ENCODE measurements at regions not wholly inside any gene's neighbourhood (a gene's known extent, or its start where the extent isn't known, plus 50 kb on each side); places are given as distances from the start of the nearest gene placed in this dataset.

GRCh38 chr15:77796046-77796729 is 163.5 kb upstream of the LINGO1 start:
- Histone ChIP-seq H3K4me1 (ENCODE audit: insufficient read depth, low read length) (no peaks in the 10 kb centered on the region; the same call in 1 of the 2 replicates), H3K36me3 (ENCODE audit: insufficient read depth, low read length) (no peaks in the 10 kb centered on the region), H3K9me3 (ENCODE audit: control insufficient read depth, insufficient read depth, low read length) (no peaks in the 10 kb centered on the region), H3K9ac (ENCODE audit: low read depth, low read length) (no peak overlapping the region)

DNA sequence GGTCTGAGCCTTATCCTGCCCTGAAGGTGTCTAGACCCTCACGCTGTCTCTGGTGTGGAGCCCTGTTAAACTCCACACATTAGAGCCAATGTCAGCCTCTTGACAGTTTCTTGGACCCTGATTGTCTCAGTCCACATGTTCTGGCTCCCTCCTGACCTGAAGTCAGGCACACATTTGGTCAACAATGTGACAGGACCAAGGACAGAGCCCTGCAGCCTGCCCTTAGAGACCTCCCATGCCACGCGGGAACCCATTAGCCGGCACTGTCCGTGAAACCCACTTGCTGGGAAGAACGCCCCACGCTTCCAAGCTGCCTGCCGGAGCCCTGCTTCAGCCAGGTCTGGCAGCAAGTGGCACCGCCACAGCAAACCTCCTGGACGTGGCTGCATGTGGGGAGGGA is 162.7 kb upstream of the LINGO1 start:
- Histone ChIP-seq H3K9ac (ENCODE audit: low read depth, low read length) (no peak overlapping the region), H3K36me3 (ENCODE audit: insufficient read depth, low read length) (no peaks in the 10 kb centered on the region), H3K9me3 (ENCODE audit: control insufficient read depth, insufficient read depth, low read length) (no peaks in the 10 kb centered on the region), H3K4me1 (ENCODE audit: insufficient read depth, low read length) (no peaks in the 10 kb centered on the region; the same call in 1 of the 2 replicates)

DNA sequence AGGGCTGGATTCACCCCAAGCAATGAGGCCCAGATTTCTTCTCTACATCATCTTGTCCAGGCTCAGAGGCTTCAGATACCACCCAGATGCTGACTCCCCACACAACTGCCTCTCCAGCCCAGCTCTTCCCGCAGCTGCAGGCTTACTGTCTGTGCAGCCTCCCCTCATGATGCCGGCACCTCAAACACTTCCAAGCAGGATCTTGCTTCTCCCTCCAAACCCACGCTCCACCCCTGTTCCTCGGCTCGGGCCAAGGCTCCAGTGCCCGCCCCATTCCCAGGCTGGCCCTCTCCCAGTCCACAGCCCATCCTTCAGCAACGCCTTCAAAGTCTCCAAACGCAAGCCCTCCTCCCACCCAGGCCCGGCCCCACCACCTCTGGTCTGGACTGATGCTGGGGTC is 159.2 kb upstream of the LINGO1 start:
- Histone ChIP-seq H3K36me3 (ENCODE audit: insufficient read depth, low read length) (no peaks in the 10 kb centered on the region), H3K4me1 (ENCODE audit: insufficient read depth, low read length) (no peaks in the 10 kb centered on the region), H3K9me3 (ENCODE audit: control insufficient read depth, insufficient read depth, low read length) (no peaks in the 10 kb centered on the region), H3K9ac (ENCODE audit: low read depth, low read length) (no peak overlapping the region)

DNA sequence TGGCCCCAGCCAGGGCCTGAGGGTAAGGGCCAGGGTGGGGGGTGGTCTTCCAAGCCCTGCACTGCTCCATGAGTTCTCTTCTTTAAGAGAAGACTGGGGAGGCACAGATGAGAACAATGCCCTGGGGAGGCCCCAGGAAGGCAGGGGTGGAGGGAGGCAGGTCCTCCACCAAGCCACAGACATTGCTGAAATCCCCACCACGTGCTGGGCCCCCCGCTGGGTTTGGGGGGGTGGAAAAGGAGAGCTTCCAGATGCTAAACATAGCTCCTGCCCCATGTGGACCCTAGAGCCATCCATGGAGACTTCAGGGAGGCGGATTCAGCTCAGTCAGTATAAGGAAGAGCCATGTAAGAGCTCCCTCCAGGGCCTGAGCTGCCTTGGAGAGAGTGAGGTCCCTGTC is 157.8 kb upstream of the LINGO1 start:
- Histone ChIP-seq H3K4me1 (ENCODE audit: insufficient read depth, low read length) (0 out of 2 replicates have a peak, but pooled peaks cover 3% of the 10 kb centered on the region), H3K9me3 (ENCODE audit: control insufficient read depth, insufficient read depth, low read length) (no peaks in the 10 kb centered on the region), H3K9ac (ENCODE audit: low read depth, low read length) (no peak overlapping the region), H3K36me3 (ENCODE audit: insufficient read depth, low read length) (no peaks in the 10 kb centered on the region)

DNA sequence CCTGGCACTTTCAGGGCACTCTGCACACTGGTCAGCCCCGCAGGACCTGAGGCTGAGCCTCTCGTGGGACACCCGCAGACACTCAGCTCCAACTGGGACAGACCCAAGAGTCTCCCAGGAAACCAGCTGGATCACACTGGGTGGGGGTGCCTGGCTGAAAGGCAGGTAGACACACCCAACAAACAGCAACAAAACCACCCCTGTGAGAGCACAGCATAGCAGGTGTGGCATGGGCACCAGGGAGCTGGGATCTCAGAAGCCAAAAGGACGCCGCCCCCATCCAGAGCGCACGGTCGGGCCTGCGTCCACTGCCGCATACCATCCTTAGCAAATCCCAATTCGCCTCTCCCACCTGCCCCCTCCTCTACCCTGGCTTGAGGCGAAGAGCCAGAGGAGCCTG is 154.2 kb upstream of the LINGO1 start:
- Histone ChIP-seq H3K4me1 (ENCODE audit: insufficient read depth, low read length) (0 out of 2 replicates have a peak, but pooled peaks cover 4% of the 10 kb centered on the region), H3K9ac (ENCODE audit: low read depth, low read length) (no peak overlapping the region), H3K9me3 (ENCODE audit: control insufficient read depth, insufficient read depth, low read length) (no peaks in the 10 kb centered on the region), H3K36me3 (ENCODE audit: insufficient read depth, low read length) (no peaks in the 10 kb centered on the region)

- Histone ChIP-seq H3K9me3 (ENCODE audit: control insufficient read depth, insufficient read depth, low read length) (no peaks in the 10 kb centered on the region), H3K4me1 (ENCODE audit: insufficient read depth, low read length) (0 out of 2 replicates have a peak, but pooled peaks cover 4% of the 10 kb centered on the region), H3K9ac (ENCODE audit: low read depth, low read length) (no peak overlapping the region), H3K36me3 (ENCODE audit: insufficient read depth, low read length) (no peaks in the 10 kb centered on the region)
Measured at GRCh38 chr15:77786181-77786890, 153.6 kb upstream of the LINGO1 start.

- Histone ChIP-seq H3K9me3 (ENCODE audit: control insufficient read depth, insufficient read depth, low read length) (no peaks in the 10 kb centered on the region), H3K36me3 (ENCODE audit: insufficient read depth, low read length) (no peaks in the 10 kb centered on the region), H3K4me1 (ENCODE audit: insufficient read depth, low read length) (0 out of 2 replicates have a peak, but pooled peaks cover 4% of the 10 kb centered on the region), H3K9ac (ENCODE audit: low read depth, low read length) (no peak overlapping the region)
Measured at GRCh38 chr15:77784361-77785292, 151.9 kb upstream of the LINGO1 start.

DNA sequence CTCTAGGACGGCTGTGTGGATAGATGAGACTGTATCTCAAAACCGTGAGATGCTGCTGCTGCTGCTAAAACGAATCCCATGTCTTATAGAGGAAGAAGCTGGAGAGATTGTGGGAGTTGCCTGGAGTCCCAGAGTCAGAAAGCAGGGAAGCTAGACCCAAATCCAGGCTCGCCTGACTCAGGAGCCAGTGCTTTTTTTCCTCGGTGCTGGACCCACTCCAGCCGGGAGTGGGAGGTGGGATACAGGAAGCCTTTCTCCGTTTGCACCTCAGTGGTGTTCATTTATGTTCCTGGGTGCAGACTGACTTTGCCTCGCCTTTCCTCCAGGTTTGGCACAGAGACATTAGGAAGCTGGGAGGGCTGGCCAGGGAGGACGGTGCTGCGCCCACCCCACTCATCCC is 150.9 kb upstream of the LINGO1 start:
- Histone ChIP-seq H3K36me3 (ENCODE audit: insufficient read depth, low read length) (no peaks in the 10 kb centered on the region), H3K4me1 (ENCODE audit: insufficient read depth, low read length) (0 out of 2 replicates have a peak, but pooled peaks cover 4% of the 10 kb centered on the region), H3K9me3 (ENCODE audit: control insufficient read depth, insufficient read depth, low read length) (no peaks in the 10 kb centered on the region), H3K9ac (ENCODE audit: low read depth, low read length) (no peak overlapping the region)

GRCh38 chr15:77782691-77783090 is 150.0 kb upstream of the LINGO1 start:
- Histone ChIP-seq H3K9ac (ENCODE audit: low read depth, low read length) (no peak overlapping the region), H3K4me1 (ENCODE audit: insufficient read depth, low read length) (0 out of 2 replicates have a peak, but pooled peaks cover 4% of the 10 kb centered on the region), H3K36me3 (ENCODE audit: insufficient read depth, low read length) (no peaks in the 10 kb centered on the region), H3K9me3 (ENCODE audit: control insufficient read depth, insufficient read depth, low read length) (no peaks in the 10 kb centered on the region)

DNA sequence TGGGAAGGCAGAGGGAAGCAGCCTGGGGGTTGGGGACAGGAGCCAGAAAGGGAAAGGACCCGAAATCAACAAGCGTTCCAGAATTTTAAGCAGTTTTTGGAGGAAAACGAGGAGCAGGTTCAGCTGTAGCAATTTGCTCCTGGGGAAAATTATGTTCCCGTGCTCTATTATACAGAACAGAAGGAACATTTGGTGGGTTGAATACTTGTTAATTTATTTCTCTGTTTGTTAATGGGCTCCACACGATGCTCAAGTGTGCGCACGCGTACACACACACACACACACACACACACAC is 149.2 kb upstream of the LINGO1 start:
- Histone ChIP-seq H3K4me1 (ENCODE audit: insufficient read depth, low read length) (peaks cover 5% of the 10 kb centered on the region; the same call in 1 of the 2 replicates), H3K9ac (ENCODE audit: low read depth, low read length) (no peak overlapping the region), H3K9me3 (ENCODE audit: control insufficient read depth, insufficient read depth, low read length) (no peaks in the 10 kb centered on the region), H3K36me3 (ENCODE audit: insufficient read depth, low read length) (no peaks in the 10 kb centered on the region)

GRCh38 chr15:77781151-77781945 is 148.6 kb upstream of the LINGO1 start:
- H3K4me1 ChIP-seq (ENCODE audit: insufficient read depth, low read length): peaks cover 9% of the 10 kb centered on the region; the same call in 1 of the 2 replicates
- H3K36me3 ChIP-seq (ENCODE audit: insufficient read depth, low read length): no peaks in the 10 kb centered on the region
- no peak overlapping the region for H3K9ac ChIP-seq (ENCODE audit: low read depth, low read length)
- no peaks in the 10 kb centered on the region for H3K9me3 ChIP-seq (ENCODE audit: control insufficient read depth, insufficient read depth, low read length)

GRCh38 chr15:77778802-77779201 is 146.1 kb upstream of the LINGO1 start:
- Histone ChIP-seq H3K4me1 (ENCODE audit: insufficient read depth, low read length) (peaks cover 4% of the 10 kb centered on the region; the same call in 1 of the 2 replicates), H3K9ac (ENCODE audit: low read depth, low read length) (no peak overlapping the region), H3K36me3 (ENCODE audit: insufficient read depth, low read length) (no peaks in the 10 kb centered on the region), H3K9me3 (ENCODE audit: control insufficient read depth, insufficient read depth, low read length) (no peaks in the 10 kb centered on the region)

DNA sequence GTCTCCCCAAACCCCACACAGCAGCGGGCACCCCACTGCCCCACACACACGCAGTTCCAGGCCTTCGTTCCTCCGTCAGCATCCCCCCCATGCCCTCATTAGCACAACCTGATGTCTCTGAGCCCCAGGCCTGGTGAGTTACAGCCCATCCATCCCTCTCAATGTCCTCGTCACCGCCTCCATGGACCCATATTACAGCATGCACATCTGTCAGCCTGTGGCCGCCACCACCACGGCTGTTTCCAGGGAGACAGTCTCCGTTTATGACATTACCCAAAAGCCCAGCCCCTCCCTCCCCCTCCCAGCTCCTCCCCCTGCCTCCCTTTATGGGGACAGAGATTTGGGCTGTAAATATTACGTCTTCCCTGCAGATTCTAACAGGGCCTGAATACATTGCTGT is 143.1 kb upstream of the LINGO1 start:
- Histone ChIP-seq H3K4me1 (ENCODE audit: insufficient read depth, low read length) (peaks cover 4% of the 10 kb centered on the region; the same call in 1 of the 2 replicates), H3K9ac (ENCODE audit: low read depth, low read length) (no peak overlapping the region), H3K9me3 (ENCODE audit: control insufficient read depth, insufficient read depth, low read length) (no peaks in the 10 kb centered on the region), H3K36me3 (ENCODE audit: insufficient read depth, low read length) (no peaks in the 10 kb centered on the region)

GRCh38 chr15:77775373-77775772 is 142.7 kb upstream of the LINGO1 start:
- H3K9ac ChIP-seq (ENCODE audit: low read depth, low read length): no peak overlapping the region
- H3K36me3 ChIP-seq (ENCODE audit: insufficient read depth, low read length): no peaks in the 10 kb centered on the region
- no peaks in the 10 kb centered on the region for H3K9me3 ChIP-seq (ENCODE audit: control insufficient read depth, insufficient read depth, low read length)
- peaks cover 4% of the 10 kb centered on the region; the same call in 1 of the 2 replicates for H3K4me1 ChIP-seq (ENCODE audit: insufficient read depth, low read length)
